HepG2 (cell line): ENCODE measurements at regions not wholly inside any gene's neighbourhood (a gene's known extent, or its start where the extent isn't known, plus 50 kb on each side); places are given as distances from the start of the nearest gene placed in this dataset.

Source experiments
- FOXA1 ChIP-seq, 2 experiments: fragments of 450-650 bp in 1 of 2; sonication (generic) in 1 of 2; formaldehyde crosslinking in 1 of 2; IDR thresholded peaks; 2 replicates each; pipeline versions ENCODE4 v1.4.0 to v1.6.1; 2016 to 2020; ENCODE audit warnings: missing genetic modification reagents in 1 of 2
- HNRNPL ChIP-seq: fragments of 200-400 bp; formaldehyde crosslinking; IDR thresholded peaks from 2 replicates; pipeline ENCODE4 v1.6.1; 2017; ENCODE audit warnings: mild to moderate bottlenecking, low read depth, low read length
- PCBP1 ChIP-seq: fragments of 200-400 bp; formaldehyde crosslinking; IDR thresholded peaks from 2 replicates; pipeline ENCODE4 v1.6.1; 2017; ENCODE audit warnings: mild to moderate bottlenecking, low read depth, low read length, borderline replicate concordance
- POLR2AphosphoS5 ChIP-seq: IDR thresholded peaks from 2 replicates; pipeline ENCODE4 v1.6.1; 2012; ENCODE audit warnings: low read depth, low read length
- SIN3A ChIP-seq: IDR thresholded peaks from 2 replicates; pipeline ENCODE4 v1.6.1; 2011; ENCODE audit warnings: low read depth, mild to moderate bottlenecking, control low read depth, low read length, borderline replicate concordance
- SRF ChIP-seq: IDR thresholded peaks from 2 replicates; pipeline ENCODE4 v1.6.1; 2011; ENCODE audit warnings: mild to moderate bottlenecking, low read depth, low read length, moderate library complexity
- ZFP36 ChIP-seq: fragments of 150-350 bp; IDR thresholded peaks from 2 replicates; pipeline ENCODE4 v1.6.1; 2018; ENCODE audit warnings: borderline replicate concordance, low read length, low read depth; ENCODE audit not compliant: partially characterized antibody
- ZNF263 ChIP-seq: sonication (generic); formaldehyde crosslinking; IDR thresholded peaks from 2 replicates; pipeline ENCODE4 v1.4.0; 2020; ENCODE audit warnings: missing genetic modification reagents
- TF ChIP-seq, protein P1 (sequence below): sonication (generic); formaldehyde crosslinking; IDR thresholded peaks from 2 replicates; pipeline ENCODE4 v1.5.0; 2020; ENCODE audit warnings: missing genetic modification reagents
- TF ChIP-seq, protein P2 (sequence below): sonication (generic); formaldehyde crosslinking; IDR thresholded peaks from 2 replicates; pipeline ENCODE4 v1.5.0; 2020; ENCODE audit warnings: mild to moderate bottlenecking, missing genetic modification reagents, moderate library complexity

DNA sequence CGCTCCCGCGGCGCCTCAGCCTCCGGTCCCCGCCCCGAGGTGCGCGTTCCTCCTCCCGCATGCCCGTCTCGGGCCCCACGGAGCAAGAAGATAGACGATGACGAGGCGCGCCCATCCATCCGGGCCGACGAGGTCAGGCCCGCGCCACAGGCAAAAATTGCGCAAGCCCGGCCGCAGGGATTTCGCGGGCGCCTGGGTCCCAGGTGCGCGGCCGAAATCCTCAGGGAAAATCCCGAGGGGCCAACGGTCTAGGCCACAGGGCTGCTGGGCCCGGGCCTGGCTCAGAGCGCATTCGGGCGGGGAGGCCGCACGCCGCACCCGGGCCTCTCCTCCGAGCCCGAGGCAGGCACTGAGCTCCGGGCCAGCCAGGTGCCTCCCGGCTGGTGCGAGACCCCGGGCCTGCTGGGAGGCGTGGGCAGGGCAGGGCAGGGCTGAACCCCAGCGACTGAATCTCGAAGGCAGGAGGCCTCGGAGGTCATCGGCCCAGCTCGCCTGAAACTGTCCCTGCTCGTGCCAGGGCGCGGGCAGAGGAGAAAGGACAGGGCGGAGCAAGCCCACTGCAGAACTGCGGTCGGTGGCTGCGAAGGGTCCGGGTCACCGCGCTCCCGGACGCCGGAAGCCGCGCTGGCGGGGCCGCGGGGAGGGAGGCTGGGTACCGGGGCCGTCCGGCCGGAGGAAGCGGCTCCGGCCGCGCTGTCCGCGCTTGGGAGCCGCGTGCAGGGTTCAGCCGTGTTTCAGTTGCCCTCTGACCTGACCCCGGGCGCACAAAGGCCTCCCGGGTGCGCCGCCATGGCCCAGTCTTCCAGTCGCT lies 66.8 kb downstream of the FOXD1 start:
- TF ChIP-seq, protein P1, sequence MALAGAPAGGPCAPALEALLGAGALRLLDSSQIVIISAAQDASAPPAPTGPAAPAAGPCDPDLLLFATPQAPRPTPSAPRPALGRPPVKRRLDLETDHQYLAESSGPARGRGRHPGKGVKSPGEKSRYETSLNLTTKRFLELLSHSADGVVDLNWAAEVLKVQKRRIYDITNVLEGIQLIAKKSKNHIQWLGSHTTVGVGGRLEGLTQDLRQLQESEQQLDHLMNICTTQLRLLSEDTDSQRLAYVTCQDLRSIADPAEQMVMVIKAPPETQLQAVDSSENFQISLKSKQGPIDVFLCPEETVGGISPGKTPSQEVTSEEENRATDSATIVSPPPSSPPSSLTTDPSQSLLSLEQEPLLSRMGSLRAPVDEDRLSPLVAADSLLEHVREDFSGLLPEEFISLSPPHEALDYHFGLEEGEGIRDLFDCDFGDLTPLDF (CRISPR knock-in tag) = no peak
- TF ChIP-seq SRF (no peak), ZFP36 (no peak), FOXA1 (IDR thresholded peaks at IDR 0.05) (no peak), FOXA1 (CRISPR knock-in tag; IDR thresholded peaks at IDR 0.05) (no peak), ZNF263 (CRISPR knock-in tag) (no peak), SIN3A (no peak), POLR2AphosphoS5 (no peak), HNRNPL (no peak), PCBP1 (no peak)
- TF ChIP-seq, protein P2, sequence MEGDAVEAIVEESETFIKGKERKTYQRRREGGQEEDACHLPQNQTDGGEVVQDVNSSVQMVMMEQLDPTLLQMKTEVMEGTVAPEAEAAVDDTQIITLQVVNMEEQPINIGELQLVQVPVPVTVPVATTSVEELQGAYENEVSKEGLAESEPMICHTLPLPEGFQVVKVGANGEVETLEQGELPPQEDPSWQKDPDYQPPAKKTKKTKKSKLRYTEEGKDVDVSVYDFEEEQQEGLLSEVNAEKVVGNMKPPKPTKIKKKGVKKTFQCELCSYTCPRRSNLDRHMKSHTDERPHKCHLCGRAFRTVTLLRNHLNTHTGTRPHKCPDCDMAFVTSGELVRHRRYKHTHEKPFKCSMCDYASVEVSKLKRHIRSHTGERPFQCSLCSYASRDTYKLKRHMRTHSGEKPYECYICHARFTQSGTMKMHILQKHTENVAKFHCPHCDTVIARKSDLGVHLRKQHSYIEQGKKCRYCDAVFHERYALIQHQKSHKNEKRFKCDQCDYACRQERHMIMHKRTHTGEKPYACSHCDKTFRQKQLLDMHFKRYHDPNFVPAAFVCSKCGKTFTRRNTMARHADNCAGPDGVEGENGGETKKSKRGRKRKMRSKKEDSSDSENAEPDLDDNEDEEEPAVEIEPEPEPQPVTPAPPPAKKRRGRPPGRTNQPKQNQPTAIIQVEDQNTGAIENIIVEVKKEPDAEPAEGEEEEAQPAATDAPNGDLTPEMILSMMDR = no peak
